SK-N-SH (cell line): ENCODE measurements at regions not wholly inside any gene's neighbourhood (a gene's known extent, or its start where the extent isn't known, plus 50 kb on each side); places are given as distances from the start of the nearest gene placed in this dataset.

Experiments used
- CTCF ChIA-PET: fragments of 300-600, 350-600 bp; formaldehyde crosslinking; extraction: SDS; loops from one replicate; lab custom pipeline; 2021; lab: Yijun Ruan, JAX
- POLR2A ChIA-PET: fragments of 350-600 bp; sonication (Branson Sonifier 250); formaldehyde crosslinking; extraction: SDS; loops from one replicate; lab custom pipeline; 2020; ENCODE audit warnings: antibody characterized with exemption, inconsistent platforms; lab: Yijun Ruan, JAX
- DNase-seq: peaks from one replicate; pipeline ENCODE4 v3.0.0; 2012
- H2AFZ ChIP-seq: fragments of 200-600 bp; sonication (generic); 2 replicates; pipeline ENCODE4 v1.8.1; 2016; ENCODE audit warnings: antibody characterized with exemption, mild to moderate bottlenecking, low read depth
- H3F3A ChIP-seq: fragments of 200-600 bp; sonication (generic); replicated peaks from 2 replicates; pipeline ENCODE3; 2016; ENCODE audit warnings: antibody characterized with exemption, mild to moderate bottlenecking; ENCODE audit not compliant: insufficient read depth
- H3K27ac ChIP-seq, 2 experiments: fragments of 200-500 bp in 1 of 2; fragments of 200-600 bp in 1 of 2; sonication (Bioruptor generic) in 1 of 2; sonication (generic), shearing (Covaris generic) in 1 of 2; 2 replicates each; pipeline versions ENCODE4 v1.5.1 to v1.6.1; 2014 to 2016; ENCODE audit warnings: low read depth in 2 of 2, inconsistent platforms in 1 of 2, low read length in 1 of 2, mild to moderate bottlenecking in 1 of 2, mixed read lengths in 1 of 2
- H3K27me3 ChIP-seq: fragments of 200-600 bp; sonication (generic), shearing (Covaris generic); 2 replicates; pipeline ENCODE4 v1.6.1; 2016; ENCODE audit warnings: mixed run types; ENCODE audit not compliant: insufficient read depth
- H3K36me3 ChIP-seq, 2 experiments: fragments of 200-500 bp in 1 of 2; fragments of 200-600 bp in 1 of 2; sonication (Bioruptor generic) in 1 of 2; sonication (generic) in 1 of 2; replicated peaks in 1 of 2; 2 replicates each; pipeline versions ENCODE3 to v1.5.1; 2014 to 2016; ENCODE audit warnings: low read length in 1 of 2, mild to moderate bottlenecking in 1 of 2; ENCODE audit not compliant: insufficient read depth in 2 of 2, control insufficient read depth in 1 of 2
- H3K4me1 ChIP-seq, 2 experiments: fragments of 200-500 bp in 1 of 2; fragments of 200-600 bp in 1 of 2; sonication (Bioruptor generic) in 1 of 2; sonication (generic), shearing (Covaris generic) in 1 of 2; 2 replicates each; pipeline versions ENCODE4 v1.5.1 to v1.6.1; 2014 to 2016; ENCODE audit warnings: low read depth in 1 of 2, low read length in 1 of 2, mixed run types in 1 of 2; ENCODE audit not compliant: insufficient read depth in 2 of 2, control insufficient read depth in 1 of 2
- H3K4me2 ChIP-seq: fragments of 200-600 bp; sonication (generic), shearing (Covaris generic); 2 replicates; pipeline ENCODE4 v1.6.1; 2017; ENCODE audit warnings: mixed run types
- H3K4me3 ChIP-seq, 2 experiments: fragments of 200-500 bp in 1 of 2; fragments of 200-600 bp in 1 of 2; sonication (Bioruptor generic) in 1 of 2; sonication (generic), shearing (Covaris generic) in 1 of 2; 2 replicates each; pipeline versions ENCODE4 v1.5.1 to v1.8.1; 2014 to 2016; ENCODE audit warnings: low read depth in 2 of 2, inconsistent platforms in 1 of 2, low read length in 1 of 2, mild to moderate bottlenecking in 1 of 2, mixed read lengths in 1 of 2, moderate library complexity in 1 of 2
- H3K79me2 ChIP-seq: fragments of 200-600 bp; sonication (generic); 2 replicates; pipeline ENCODE4 v1.8.1; 2017; ENCODE audit warnings: mild to moderate bottlenecking; ENCODE audit not compliant: insufficient read depth
- H3K9ac ChIP-seq: fragments of 200-600 bp; sonication (generic); 2 replicates; pipeline ENCODE4 v1.6.1; 2017; ENCODE audit warnings: mixed run types
- H3K9me2 ChIP-seq: fragments of 200-600 bp; sonication (generic); 2 replicates; pipeline ENCODE4 v1.6.1; 2017; ENCODE audit warnings: mixed run types
- H3K9me3 ChIP-seq: fragments of 200-600 bp; sonication (generic); 2 replicates; pipeline ENCODE4 v1.6.1; 2017; ENCODE audit warnings: mixed run types, mild to moderate bottlenecking, moderate library complexity
- H4K20me1 ChIP-seq: fragments of 200-600 bp; sonication (generic); 2 replicates; pipeline ENCODE4 v1.6.1; 2017; ENCODE audit warnings: mild to moderate bottlenecking, mixed run types; ENCODE audit not compliant: insufficient read depth
- CHD2 ChIP-seq: fragments of 150-350 bp; IDR thresholded peaks from 2 replicates; pipeline ENCODE4 v1.6.1; 2018; ENCODE audit warnings: low read length; ENCODE audit not compliant: partially characterized antibody
- ELF1 ChIP-seq: IDR thresholded peaks from 2 replicates; pipeline ENCODE4 v1.4.0; 2012
- FOSL2 ChIP-seq: IDR thresholded peaks from 2 replicates; pipeline ENCODE4 v1.4.0; 2012; ENCODE audit warnings: low read depth, mild to moderate bottlenecking, moderate library complexity, borderline replicate concordance
- FOXM1 ChIP-seq: IDR thresholded peaks from 2 replicates; pipeline ENCODE4 v1.4.0; 2012; ENCODE audit warnings: low read depth, mild to moderate bottlenecking
- GABPA ChIP-seq: IDR thresholded peaks from 2 replicates; pipeline ENCODE4 v1.4.0; 2012; ENCODE audit warnings: low read depth, mild to moderate bottlenecking
- JUND ChIP-seq: IDR thresholded peaks from 2 replicates; pipeline ENCODE4 v1.4.0; 2012
- MEF2A ChIP-seq: IDR thresholded peaks from 2 replicates; pipeline ENCODE4 v1.4.0; 2012; ENCODE audit warnings: low read depth, borderline replicate concordance
- MXI1 ChIP-seq: IDR thresholded peaks from 2 replicates; pipeline ENCODE4 v1.6.1; 2012; ENCODE audit warnings: mild to moderate bottlenecking, low read depth, low read length, improper control_type of control experiment
- RAD21 ChIP-seq: IDR thresholded peaks from 2 replicates; pipeline ENCODE4 v1.6.1; 2012; ENCODE audit warnings: mild to moderate bottlenecking, low read length
- RFX5 ChIP-seq: IDR thresholded peaks from 2 replicates; pipeline ENCODE4 v1.6.1; 2012; ENCODE audit warnings: mild to moderate bottlenecking, improper control_type of control experiment, low read length
- RXRA ChIP-seq: IDR thresholded peaks from 2 replicates; pipeline ENCODE4 v1.4.0; 2012; ENCODE audit warnings: low read depth, mild to moderate bottlenecking, borderline replicate concordance
- SIN3A ChIP-seq: IDR thresholded peaks from 2 replicates; pipeline ENCODE4 v1.6.1; 2012; ENCODE audit warnings: low read depth, mild to moderate bottlenecking, low read length, moderate library complexity, borderline replicate concordance
- SMC3 ChIP-seq: IDR thresholded peaks from 2 replicates; pipeline ENCODE4 v1.6.1; 2012; ENCODE audit warnings: low read depth, low read length, improper control_type of control experiment
- TAF1 ChIP-seq: IDR thresholded peaks from 2 replicates; pipeline ENCODE4 v1.6.1; 2012; ENCODE audit warnings: low read depth, mild to moderate bottlenecking, low read length, moderate library complexity, borderline replicate concordance
- TEAD4 ChIP-seq: IDR thresholded peaks from 2 replicates; pipeline ENCODE4 v1.4.0; 2012; ENCODE audit warnings: mild to moderate bottlenecking, borderline replicate concordance; ENCODE audit not compliant: insufficient read depth
- WGBS: methylation state at CpG from one replicate; pipeline ENCODE4 v1.1.6; 2017; ENCODE audit warnings: low lambda C conversion rate; 5-methylcytosine and 5-hydroxymethylcytosine counted together
- TF ChIP-seq, protein P1 (sequence below): fragments of 150-350 bp; IDR thresholded peaks from 2 replicates; pipeline ENCODE4 v1.6.1; 2017; ENCODE audit warnings: antibody characterized with exemption, low read length, low read depth, borderline replicate concordance
- TF ChIP-seq, protein P2 (sequence below): IDR thresholded peaks from 2 replicates; pipeline ENCODE4 v1.4.0; 2012; ENCODE audit warnings: low read depth, borderline replicate concordance
- TF ChIP-seq, protein P3 (sequence below): fragments of 150-350 bp; IDR thresholded peaks from 2 replicates; pipeline ENCODE4 v1.6.1; 2016; ENCODE audit warnings: mild to moderate bottlenecking, low read depth, low read length
- TF ChIP-seq, protein P4 (sequence below): fragments of 200-600 bp; sonication (generic); IDR thresholded peaks from 2 replicates; pipeline ENCODE4 v1.6.1; 2017; ENCODE audit warnings: antibody characterized with exemption, mild to moderate bottlenecking, moderate library complexity

DNA sequence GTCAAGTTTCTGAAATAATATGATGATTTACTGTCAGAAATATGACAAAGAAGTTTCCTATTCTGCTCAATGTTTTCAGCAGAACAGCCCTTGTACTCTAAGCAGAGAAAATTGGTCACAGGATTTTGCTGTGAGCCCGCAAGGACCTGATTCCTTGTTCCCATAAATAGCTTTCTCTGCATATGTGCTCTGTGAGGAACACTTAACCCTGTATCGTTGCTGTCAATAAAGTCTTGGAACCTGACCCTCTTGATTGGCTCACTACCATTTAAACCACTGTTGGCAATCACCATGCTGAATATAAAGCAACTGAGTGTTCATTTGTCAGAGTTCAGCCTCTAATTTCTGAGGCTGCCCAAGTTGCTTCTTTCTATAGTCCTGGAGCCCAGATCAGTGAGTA, 158.2 kb upstream of the NOCT start (continued):
- no peak for TF ChIP-seq TAF1
- TF ChIP-seq RFX5: no peak
- TF ChIP-seq, protein P1, sequence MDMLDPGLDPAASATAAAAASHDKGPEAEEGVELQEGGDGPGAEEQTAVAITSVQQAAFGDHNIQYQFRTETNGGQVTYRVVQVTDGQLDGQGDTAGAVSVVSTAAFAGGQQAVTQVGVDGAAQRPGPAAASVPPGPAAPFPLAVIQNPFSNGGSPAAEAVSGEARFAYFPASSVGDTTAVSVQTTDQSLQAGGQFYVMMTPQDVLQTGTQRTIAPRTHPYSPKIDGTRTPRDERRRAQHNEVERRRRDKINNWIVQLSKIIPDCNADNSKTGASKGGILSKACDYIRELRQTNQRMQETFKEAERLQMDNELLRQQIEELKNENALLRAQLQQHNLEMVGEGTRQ: no peak
- TF ChIP-seq, protein P2, sequence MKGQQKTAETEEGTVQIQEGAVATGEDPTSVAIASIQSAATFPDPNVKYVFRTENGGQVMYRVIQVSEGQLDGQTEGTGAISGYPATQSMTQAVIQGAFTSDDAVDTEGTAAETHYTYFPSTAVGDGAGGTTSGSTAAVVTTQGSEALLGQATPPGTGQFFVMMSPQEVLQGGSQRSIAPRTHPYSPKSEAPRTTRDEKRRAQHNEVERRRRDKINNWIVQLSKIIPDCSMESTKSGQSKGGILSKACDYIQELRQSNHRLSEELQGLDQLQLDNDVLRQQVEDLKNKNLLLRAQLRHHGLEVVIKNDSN: no peak

DNA sequence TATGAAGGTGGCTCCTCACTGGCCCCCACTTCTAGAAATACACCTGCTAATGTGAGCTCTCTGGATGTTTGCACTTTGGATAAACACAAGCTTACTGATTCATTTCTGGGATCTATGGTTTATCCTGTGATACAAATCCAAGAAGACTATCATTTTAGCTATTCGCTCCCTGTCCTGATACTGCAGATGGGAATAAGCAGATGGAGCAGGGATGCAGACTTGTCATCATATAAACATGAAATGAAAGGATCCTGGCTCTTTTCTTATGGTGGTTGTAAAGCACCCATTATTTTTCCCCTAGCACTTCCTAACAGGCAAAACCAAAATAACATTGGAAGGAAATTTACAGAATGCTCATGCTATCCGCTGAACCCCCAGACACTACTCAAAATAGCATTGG, 162.9 kb upstream of the NOCT start:
- Histone ChIP-seq H3F3A (no peaks in the 10 kb centered on the region), H3K27ac (no peak overlapping the region), H3K27me3 (no peaks in the 10 kb centered on the region), H3K9me2 (no peaks in the 10 kb centered on the region), H3K9ac (no peak overlapping the region), H3K4me3 (no peak overlapping the region), H2AFZ (no peak overlapping the region), H3K9me3 (no peaks in the 10 kb centered on the region), H3K36me3 (no peaks in the 10 kb centered on the region), H3K79me2 (no peaks in the 10 kb centered on the region), H3K4me1 (no peaks in the 10 kb centered on the region), H3K4me2 (no peak overlapping the region), H4K20me1 (no peaks in the 10 kb centered on the region)
- POLR2A ChIA-PET: interaction anchor here (0.8 kb wide), 1 partner anchor 272 kb away, joined by 4 read pairs; no protein-coding TSS in a partner anchor
- DNase-seq: no peak
- 74% methylated on average over 2 of the region's 2 CpGs for WGBS
- CTCF ChIA-PET: interaction anchor here (0.6 to 1.5 kb wide), 2 partner anchors 13 to 548 kb away, joined by 3 read pairs; no protein-coding TSS in a partner anchor
- TF ChIP-seq JUND (no peak), SIN3A (no peak), ELF1 (no peak), GABPA (no peak), TEAD4 (no peak), CHD2 (no peak), FOSL2 (no peak), RXRA (no peak), SMC3 (no peak), MXI1 (no peak), RFX5 (no peak), FOXM1 (no peak), MEF2A (no peak), RAD21 (no peak)
- TF ChIP-seq, protein P3, sequence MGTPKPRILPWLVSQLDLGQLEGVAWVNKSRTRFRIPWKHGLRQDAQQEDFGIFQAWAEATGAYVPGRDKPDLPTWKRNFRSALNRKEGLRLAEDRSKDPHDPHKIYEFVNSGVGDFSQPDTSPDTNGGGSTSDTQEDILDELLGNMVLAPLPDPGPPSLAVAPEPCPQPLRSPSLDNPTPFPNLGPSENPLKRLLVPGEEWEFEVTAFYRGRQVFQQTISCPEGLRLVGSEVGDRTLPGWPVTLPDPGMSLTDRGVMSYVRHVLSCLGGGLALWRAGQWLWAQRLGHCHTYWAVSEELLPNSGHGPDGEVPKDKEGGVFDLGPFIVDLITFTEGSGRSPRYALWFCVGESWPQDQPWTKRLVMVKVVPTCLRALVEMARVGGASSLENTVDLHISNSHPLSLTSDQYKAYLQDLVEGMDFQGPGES: no peak
- TF ChIP-seq, protein P4, sequence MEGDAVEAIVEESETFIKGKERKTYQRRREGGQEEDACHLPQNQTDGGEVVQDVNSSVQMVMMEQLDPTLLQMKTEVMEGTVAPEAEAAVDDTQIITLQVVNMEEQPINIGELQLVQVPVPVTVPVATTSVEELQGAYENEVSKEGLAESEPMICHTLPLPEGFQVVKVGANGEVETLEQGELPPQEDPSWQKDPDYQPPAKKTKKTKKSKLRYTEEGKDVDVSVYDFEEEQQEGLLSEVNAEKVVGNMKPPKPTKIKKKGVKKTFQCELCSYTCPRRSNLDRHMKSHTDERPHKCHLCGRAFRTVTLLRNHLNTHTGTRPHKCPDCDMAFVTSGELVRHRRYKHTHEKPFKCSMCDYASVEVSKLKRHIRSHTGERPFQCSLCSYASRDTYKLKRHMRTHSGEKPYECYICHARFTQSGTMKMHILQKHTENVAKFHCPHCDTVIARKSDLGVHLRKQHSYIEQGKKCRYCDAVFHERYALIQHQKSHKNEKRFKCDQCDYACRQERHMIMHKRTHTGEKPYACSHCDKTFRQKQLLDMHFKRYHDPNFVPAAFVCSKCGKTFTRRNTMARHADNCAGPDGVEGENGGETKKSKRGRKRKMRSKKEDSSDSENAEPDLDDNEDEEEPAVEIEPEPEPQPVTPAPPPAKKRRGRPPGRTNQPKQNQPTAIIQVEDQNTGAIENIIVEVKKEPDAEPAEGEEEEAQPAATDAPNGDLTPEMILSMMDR: no peak
